Hepatocyte (in vitro differentiated cells): ENCODE measurements at regions not wholly inside any gene's neighbourhood (a gene's known extent, or its start where the extent isn't known, plus 50 kb on each side); places are given as distances from the start of the nearest gene placed in this dataset.

Experiments
- CTCF ChIP-seq: fragments of 200-600 bp; sonication (generic); IDR thresholded peaks from 2 replicates; pipeline ENCODE4 v1.5.1; 2016; ENCODE audit warnings: antibody characterized with exemption, mild to moderate bottlenecking; ENCODE audit not compliant: poor library complexity
- EZH2phosphoT487 ChIP-seq: fragments of 200-600 bp; sonication (generic); IDR thresholded peaks from one replicate; pipeline ENCODE4 v1.6.1; 2018; ENCODE audit warnings: antibody characterized with exemption, mild to moderate bottlenecking, low read depth, moderate library complexity; ENCODE audit not compliant: unreplicated experiment, severe bottlenecking

- TF ChIP-seq CTCF = no peak
- TF ChIP-seq EZH2phosphoT487 = no peak
Observed at GRCh38 chr5:37957218-37957617, 117.4 kb upstream of the GDNF start.
